Trophoblast cell (in vitro differentiated cells and primary cell): ENCODE measurements at regions not wholly inside any gene's neighbourhood (a gene's known extent, or its start where the extent isn't known, plus 50 kb on each side); places are given as distances from the start of the nearest gene placed in this dataset.

Source experiments
- DNase-seq, 2 donors: peaks; one replicate each; pipeline ENCODE4 v3.0.0-alpha.2; 2016
- H2AFZ ChIP-seq: 2 replicates; pipeline ENCODE4 v1.6.1; 2013; ENCODE audit warnings: low read length, moderate library complexity, mild to moderate bottlenecking; ENCODE audit not compliant: insufficient read depth, poor library complexity
- H2AK5ac ChIP-seq: 2 replicates; pipeline ENCODE4 v1.6.1; 2013; ENCODE audit warnings: mild to moderate bottlenecking, low read length
- H2BK120ac ChIP-seq: 2 replicates; pipeline ENCODE4 v1.6.1; 2013; ENCODE audit warnings: low read length, mild to moderate bottlenecking, moderate library complexity; ENCODE audit not compliant: insufficient read depth, poor library complexity
- H2BK12ac ChIP-seq: 2 replicates; pipeline ENCODE4 v1.6.1; 2013; ENCODE audit warnings: mild to moderate bottlenecking, low read length, moderate library complexity
- H2BK5ac ChIP-seq: 2 replicates; pipeline ENCODE4 v1.6.1; 2013; ENCODE audit warnings: low read length, low read depth, moderate library complexity, mild to moderate bottlenecking; ENCODE audit not compliant: poor library complexity
- H3K14ac ChIP-seq: 2 replicates; pipeline ENCODE4 v1.6.1; 2013; ENCODE audit warnings: mild to moderate bottlenecking, low read length
- H3K18ac ChIP-seq: 2 replicates; pipeline ENCODE4 v1.6.1; 2013; ENCODE audit warnings: mild to moderate bottlenecking, low read length
- H3K23ac ChIP-seq: 2 replicates; pipeline ENCODE4 v1.6.1; 2013; ENCODE audit warnings: low read length
- H3K27ac ChIP-seq: 2 replicates; pipeline ENCODE4 v1.5.1; 2013; ENCODE audit warnings: low read depth, mild to moderate bottlenecking, inconsistent platforms, low read length, moderate library complexity
- H3K27me3 ChIP-seq: 2 replicates; pipeline ENCODE4 v1.6.1; 2013; ENCODE audit warnings: inconsistent platforms, mild to moderate bottlenecking, low read length, moderate library complexity; ENCODE audit not compliant: insufficient read depth
- H3K36me3 ChIP-seq, 2 experiments: 1 replicate in 1 of 2; 2 replicates in 1 of 2; pipeline ENCODE4 v1.6.1; 2013; ENCODE audit warnings: low read length in 2 of 2, mild to moderate bottlenecking in 2 of 2, moderate library complexity in 1 of 2; ENCODE audit not compliant: insufficient read depth in 2 of 2, control insufficient read depth in 1 of 2
- H3K4ac ChIP-seq: 2 replicates; pipeline ENCODE4 v1.6.1; 2013; ENCODE audit warnings: low read depth, mild to moderate bottlenecking, low read length, moderate library complexity
- H3K4me1 ChIP-seq, 2 experiments: 1 replicate in 1 of 2; 2 replicates in 1 of 2; pipeline ENCODE4 v1.6.1; 2013; ENCODE audit warnings: low read length in 2 of 2, mild to moderate bottlenecking in 2 of 2, moderate library complexity in 1 of 2; ENCODE audit not compliant: insufficient read depth in 2 of 2, control insufficient read depth in 1 of 2
- H3K4me2 ChIP-seq: 2 replicates; pipeline ENCODE4 v1.6.1; 2013; ENCODE audit warnings: inconsistent platforms, mild to moderate bottlenecking, low read length, moderate library complexity
- H3K4me3 ChIP-seq: 2 replicates; pipeline ENCODE4 v1.5.1; 2013; ENCODE audit warnings: mild to moderate bottlenecking, low read depth, low read length, inconsistent platforms
- H3K79me1 ChIP-seq: one replicate; pipeline ENCODE4 v1.6.1; 2013; ENCODE audit warnings: low read length
- H3K79me2 ChIP-seq: 2 replicates; pipeline ENCODE4 v1.6.1; 2013; ENCODE audit warnings: low read length, mild to moderate bottlenecking; ENCODE audit not compliant: control insufficient read depth, insufficient read depth, poor library complexity
- H3K9ac ChIP-seq: 2 replicates; pipeline ENCODE4 v1.6.1; 2013; ENCODE audit warnings: mild to moderate bottlenecking, low read length
- H3K9me3 ChIP-seq: 2 replicates; pipeline ENCODE4 v1.6.1; 2013; ENCODE audit warnings: low read depth, mild to moderate bottlenecking, control low read depth, inconsistent platforms, low read length; ENCODE audit not compliant: insufficient read depth
- H4K12ac ChIP-seq: 2 replicates; pipeline ENCODE4 v1.6.1; 2013; ENCODE audit warnings: low read depth, mild to moderate bottlenecking, low read length, moderate library complexity
- H4K8ac ChIP-seq: 2 replicates; pipeline ENCODE4 v1.6.1; 2013; ENCODE audit warnings: low read depth, mild to moderate bottlenecking, low read length, moderate library complexity
- H4K91ac ChIP-seq: one replicate; pipeline ENCODE4 v1.6.1; 2013; ENCODE audit warnings: low read depth, mild to moderate bottlenecking, low read length, moderate library complexity
- WGBS: extraction: QIAGEN DNeasy Blood & Tissue Kit; methylation state at CpG from one replicate; pipeline ENCODE4 v1.1.7; 2013; ENCODE audit warnings: missing lambda C conversion rate; ENCODE audit not compliant: insufficient read length, insufficient coverage; ENCODE audit errors: extremely low coverage; 5-methylcytosine and 5-hydroxymethylcytosine counted together

- no peak overlapping the region for H2AFZ ChIP-seq
- H4K8ac ChIP-seq, result no peak overlapping the region
- no peak overlapping the region for H3K9ac ChIP-seq
- no peaks in the 10 kb centered on the region for H3K79me2 ChIP-seq
- H3K18ac ChIP-seq, result no peak overlapping the region
- DNase-seq, result no peak
- no peak overlapping the region for H3K4me3 ChIP-seq
- no peak overlapping the region for H3K23ac ChIP-seq
- no peak overlapping the region for H4K91ac ChIP-seq
- H3K9me3 ChIP-seq, result peaks cover 2% of the 10 kb centered on the region
- H2AK5ac ChIP-seq, result no peak overlapping the region
- H3K36me3 ChIP-seq, result no peaks in the 10 kb centered on the region
- no peak overlapping the region for H3K4ac ChIP-seq
- H3K14ac ChIP-seq, result no peak overlapping the region
- no peaks in the 10 kb centered on the region for H3K27me3 ChIP-seq
- no CpG with 5 or more reads among the region's 2 CpGs for WGBS
- H4K12ac ChIP-seq, result no peak overlapping the region
- H2BK5ac ChIP-seq, result no peak overlapping the region
- no peak overlapping the region for H3K4me2 ChIP-seq
- no peak overlapping the region for H3K27ac ChIP-seq
- no peaks in the 10 kb centered on the region for H3K79me1 ChIP-seq
- no peak overlapping the region for H2BK120ac ChIP-seq
- H3K4me1 ChIP-seq, result no peaks in the 10 kb centered on the region
- H2BK12ac ChIP-seq, result no peak overlapping the region
These were observed 409.1 kb downstream of the NPIPA7 start for GRCh38 chr16:16788004-16788403.

- no peak overlapping the region for H4K12ac ChIP-seq
- no peak overlapping the region for H3K9ac ChIP-seq
- no peaks in the 10 kb centered on the region for H3K4me1 ChIP-seq
- H3K4me2 ChIP-seq, result no peak overlapping the region
- H3K79me1 ChIP-seq, result no peaks in the 10 kb centered on the region
- H3K79me2 ChIP-seq, result no peaks in the 10 kb centered on the region
- H3K4ac ChIP-seq, result no peak overlapping the region
- no peak overlapping the region for H3K4me3 ChIP-seq
- no peaks in the 10 kb centered on the region for H3K36me3 ChIP-seq
- peaks cover 2% of the 10 kb centered on the region for H3K9me3 ChIP-seq
- no peaks in the 10 kb centered on the region for H3K27me3 ChIP-seq
- no peak overlapping the region for H3K18ac ChIP-seq
- H2AK5ac ChIP-seq, result no peak overlapping the region
- no peak overlapping the region for H3K23ac ChIP-seq
- H4K8ac ChIP-seq, result no peak overlapping the region
- no peak for DNase-seq
- H2BK5ac ChIP-seq, result no peak overlapping the region
- H2BK120ac ChIP-seq, result no peak overlapping the region
- H2BK12ac ChIP-seq, result no peak overlapping the region
- H3K27ac ChIP-seq, result no peak overlapping the region
- H4K91ac ChIP-seq, result no peak overlapping the region
- H3K14ac ChIP-seq, result no peak overlapping the region
- H2AFZ ChIP-seq, result no peak overlapping the region
These were observed 411.7 kb downstream of the NPIPA7 start for GRCh38 chr16:16790597-16790996.

- Histone ChIP-seq H3K23ac (no peak overlapping the region), H4K12ac (no peak overlapping the region), H2AK5ac (no peak overlapping the region), H3K36me3 (no peaks in the 10 kb centered on the region), H3K18ac (no peak overlapping the region), H3K79me1 (no peaks in the 10 kb centered on the region), H3K9me3 (peaks cover 2% of the 10 kb centered on the region), H2AFZ (no peak overlapping the region), H3K4ac (no peak overlapping the region), H4K91ac (no peak overlapping the region), H2BK5ac (no peak overlapping the region), H3K27ac (no peak overlapping the region), H2BK12ac (no peak overlapping the region), H3K9ac (no peak overlapping the region), H3K14ac (no peak overlapping the region), H4K8ac (no peak overlapping the region), H3K79me2 (no peaks in the 10 kb centered on the region), H2BK120ac (no peak overlapping the region), H3K4me3 (no peak overlapping the region), H3K4me1 (no peaks in the 10 kb centered on the region), H3K4me2 (no peak overlapping the region), H3K27me3 (no peaks in the 10 kb centered on the region)
- WGBS, result no CpG with 5 or more reads among the region's 1 CpG
- no peak for DNase-seq
These were observed 412.1 kb downstream of the NPIPA7 start for GRCh38 chr16:16791051-16791450.

GRCh38 chr16:16797239-16797638 is 418.3 kb downstream of the NPIPA7 start:
- Histone ChIP-seq H2AFZ (no peak overlapping the region), H3K9me3 (no peaks in the 10 kb centered on the region), H4K91ac (no peak overlapping the region), H3K9ac (no peak overlapping the region), H3K4me2 (no peak overlapping the region), H3K4me1 (no peaks in the 10 kb centered on the region), H2BK12ac (no peak overlapping the region), H2BK120ac (no peak overlapping the region), H2BK5ac (no peak overlapping the region), H3K79me2 (no peaks in the 10 kb centered on the region), H4K8ac (no peak overlapping the region), H3K14ac (no peak overlapping the region), H3K79me1 (no peaks in the 10 kb centered on the region), H3K23ac (no peak overlapping the region), H3K18ac (no peak overlapping the region), H3K4me3 (no peak overlapping the region), H3K27ac (no peak overlapping the region), H2AK5ac (no peak overlapping the region), H3K4ac (no peak overlapping the region), H3K27me3 (no peaks in the 10 kb centered on the region), H3K36me3 (no peaks in the 10 kb centered on the region), H4K12ac (no peak overlapping the region)
- DNase-seq, result peak in 1 of 2 donors; percentile 29
- WGBS, result no CpG with 5 or more reads among the region's 2 CpGs

GRCh38 chr16:16798504-16798903 is 419.6 kb downstream of the NPIPA7 start:
- no peaks in the 10 kb centered on the region for H3K27me3 ChIP-seq
- no peak overlapping the region for H4K8ac ChIP-seq
- no peaks in the 10 kb centered on the region for H3K79me2 ChIP-seq
- no peaks in the 10 kb centered on the region for H3K9me3 ChIP-seq
- no peak overlapping the region for H2AFZ ChIP-seq
- no peak overlapping the region for H3K27ac ChIP-seq
- no peak overlapping the region for H3K4ac ChIP-seq
- no peaks in the 10 kb centered on the region for H3K4me1 ChIP-seq
- no peak overlapping the region for H3K4me2 ChIP-seq
- H3K9ac ChIP-seq, result no peak overlapping the region
- no peak overlapping the region for H4K12ac ChIP-seq
- no peak overlapping the region for H2BK120ac ChIP-seq
- no peak overlapping the region for H4K91ac ChIP-seq
- no peak overlapping the region for H2BK5ac ChIP-seq
- H2BK12ac ChIP-seq, result no peak overlapping the region
- H3K36me3 ChIP-seq, result no peaks in the 10 kb centered on the region
- no peaks in the 10 kb centered on the region for H3K79me1 ChIP-seq
- DNase-seq, result no peak
- H3K4me3 ChIP-seq, result no peak overlapping the region
- H2AK5ac ChIP-seq, result no peak overlapping the region
- no peak overlapping the region for H3K14ac ChIP-seq
- no peak overlapping the region for H3K18ac ChIP-seq
- no peak overlapping the region for H3K23ac ChIP-seq
